Left ventricle myocardium inferior (tissue), 1 donor: ENCODE measurements at regions not wholly inside any gene's neighbourhood (a gene's known extent, or its start where the extent isn't known, plus 50 kb on each side); places are given as distances from the start of the nearest gene placed in this dataset.

Experiments used
- DNase-seq: peaks from one replicate; pipeline ENCODE4 v3.0.0-alpha.2; 2020
- H3K27ac ChIP-seq: fragments of 200-600 bp; replicated peaks from 2 replicates; pipeline ENCODE4 v1.8.0; 2021
- H3K27me3 ChIP-seq: fragments of 200-600 bp; 2 replicates; pipeline ENCODE4 v1.8.0; 2021; ENCODE audit warnings: low read depth
- H3K36me3 ChIP-seq: fragments of 200-600 bp; 2 replicates; pipeline ENCODE4 v1.8.0; 2021
- H3K4me1 ChIP-seq: fragments of 200-600 bp; 2 replicates; pipeline ENCODE4 v1.8.0; 2021
- H3K4me3 ChIP-seq: fragments of 200-600 bp; 2 replicates; pipeline ENCODE4 v1.8.0; 2021; ENCODE audit warnings: mild to moderate bottlenecking, moderate library complexity
- H3K9me3 ChIP-seq: fragments of 200-600 bp; replicated peaks from 2 replicates; pipeline ENCODE4 v1.8.0; 2021
- CTCF ChIP-seq: fragments of 200-600 bp; IDR thresholded peaks from 2 replicates; pipeline ENCODE4 v1.8.0; 2021; ENCODE audit warnings: antibody characterized with exemption, mild to moderate bottlenecking, borderline replicate concordance
- intact Hi-C: fragments of 100-400 bp; cut with micrococcal nuclease; formaldehyde crosslinking; loops from one replicate; pipeline ENCODE4 v1.11.0; 2022
- donor health status: DM: no; HTN: yes; CAD: no; lungs with severe emphysema.

GRCh38 chr2:59184276-59185020 is 943.3 kb upstream of the FANCL start:
- no peaks in the 10 kb centered on the region for H3K9me3 ChIP-seq
- H3K4me3 ChIP-seq, result no peak overlapping the region
- TF ChIP-seq CTCF, result no peak
- intact Hi-C loops, result no loop called here
- H3K27ac ChIP-seq, result no peak overlapping the region
- DNase-seq, result no peak
- H3K4me1 ChIP-seq, result no peaks in the 10 kb centered on the region
- H3K27me3 ChIP-seq, result peaks cover 7% of the 10 kb centered on the region
- no peaks in the 10 kb centered on the region for H3K36me3 ChIP-seq

- intact Hi-C loops, result no loop called here
Observed at GRCh38 chr2:59183070-59183469, 941.9 kb upstream of the FANCL start.

GRCh38 chr2:59182249-59182648 is 941.1 kb upstream of the FANCL start:
- intact Hi-C loops, result no loop called here
- Histone ChIP-seq H3K27me3 (peaks cover 4% of the 10 kb centered on the region), H3K4me3 (no peak overlapping the region), H3K36me3 (no peaks in the 10 kb centered on the region), H3K4me1 (no peaks in the 10 kb centered on the region), H3K9me3 (no peaks in the 10 kb centered on the region), H3K27ac (no peak overlapping the region)
- TF ChIP-seq CTCF, result peak; percentile 56
- DNase-seq, result no peak

More at GRCh38 chr2:59183070-59183469, 941.9 kb upstream of the FANCL start:
- DNase-seq, result no peak
- peaks cover 7% of the 10 kb centered on the region for H3K27me3 ChIP-seq
- TF ChIP-seq CTCF, result no peak
- no peak overlapping the region for H3K27ac ChIP-seq
- no peak overlapping the region for H3K4me3 ChIP-seq
- no peaks in the 10 kb centered on the region for H3K36me3 ChIP-seq
- H3K9me3 ChIP-seq, result no peaks in the 10 kb centered on the region
- no peaks in the 10 kb centered on the region for H3K4me1 ChIP-seq

- Histone ChIP-seq H3K4me3 (no peak overlapping the region), H3K9me3 (no peaks in the 10 kb centered on the region), H3K27ac (no peak overlapping the region), H3K27me3 (no peaks in the 10 kb centered on the region), H3K4me1 (no peaks in the 10 kb centered on the region), H3K36me3 (no peaks in the 10 kb centered on the region)
- no peak for DNase-seq
- no peak for TF ChIP-seq CTCF
- intact Hi-C loops, result no loop called here
Observed at GRCh38 chr2:59181347-59181746, 940.2 kb upstream of the FANCL start.

GRCh38 chr2:59180621-59181020 is 939.5 kb upstream of the FANCL start:
- no peak for DNase-seq
- Histone ChIP-seq H3K27ac (no peak overlapping the region), H3K4me1 (no peaks in the 10 kb centered on the region), H3K36me3 (no peaks in the 10 kb centered on the region), H3K27me3 (no peaks in the 10 kb centered on the region), H3K4me3 (no peak overlapping the region), H3K9me3 (no peaks in the 10 kb centered on the region)
- intact Hi-C loops, result no loop called here
- TF ChIP-seq CTCF, result no peak
